Adrenal gland (tissue), 5 donors: ENCODE measurements at regions not wholly inside any gene's neighbourhood (a gene's known extent, or its start where the extent isn't known, plus 50 kb on each side); places are given as distances from the start of the nearest gene placed in this dataset.

Experiments used
- POLR2A ChIP-seq, 2 donors: fragments of 450-650 bp; IDR thresholded peaks; one replicate each; pipeline ENCODE4 v1.6.1; 2017; ENCODE audit warnings: antibody characterized with exemption in 2 of 2, mild to moderate bottlenecking in 2 of 2, moderate library complexity in 1 of 2
- TF ChIP-seq, protein P1 (sequence below), 6 experiments: fragments of 450-650 bp in 4 of 6; fragments of 200-600 bp in 2 of 6; sonication (generic) in 1 of 6; IDR thresholded peaks; 1 replicate in 5 of 6; 2 replicates in 1 of 6; pipeline versions ENCODE4 v1.5.1 to v1.8.0; 2016 to 2021; ENCODE audit warnings: antibody characterized with exemption in 6 of 6, mild to moderate bottlenecking in 2 of 6, moderate library complexity in 1 of 6
- donor health status: DM: no; HTN: no; CAD: no.

DNA sequence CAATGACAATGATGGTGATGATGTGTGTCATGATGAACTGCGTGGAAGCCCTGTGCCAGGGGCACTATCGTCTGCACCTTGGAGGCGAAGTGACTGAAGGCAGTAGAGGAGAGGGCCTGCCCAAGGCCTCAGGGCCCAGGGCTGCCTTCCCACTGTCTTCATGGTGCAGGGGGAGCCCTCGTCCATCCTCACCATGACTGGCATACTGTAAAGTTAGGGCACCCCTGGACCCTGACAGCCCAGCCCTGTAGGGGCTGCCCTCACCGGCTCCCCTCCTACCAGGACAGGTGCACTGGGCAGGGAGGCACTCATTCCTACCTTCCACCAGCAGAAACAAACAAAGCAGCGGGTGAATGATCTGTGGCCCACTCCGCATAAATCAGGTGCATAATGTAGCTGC is 156.9 kb upstream of the C1orf174 start:
- TF ChIP-seq, protein P1, sequence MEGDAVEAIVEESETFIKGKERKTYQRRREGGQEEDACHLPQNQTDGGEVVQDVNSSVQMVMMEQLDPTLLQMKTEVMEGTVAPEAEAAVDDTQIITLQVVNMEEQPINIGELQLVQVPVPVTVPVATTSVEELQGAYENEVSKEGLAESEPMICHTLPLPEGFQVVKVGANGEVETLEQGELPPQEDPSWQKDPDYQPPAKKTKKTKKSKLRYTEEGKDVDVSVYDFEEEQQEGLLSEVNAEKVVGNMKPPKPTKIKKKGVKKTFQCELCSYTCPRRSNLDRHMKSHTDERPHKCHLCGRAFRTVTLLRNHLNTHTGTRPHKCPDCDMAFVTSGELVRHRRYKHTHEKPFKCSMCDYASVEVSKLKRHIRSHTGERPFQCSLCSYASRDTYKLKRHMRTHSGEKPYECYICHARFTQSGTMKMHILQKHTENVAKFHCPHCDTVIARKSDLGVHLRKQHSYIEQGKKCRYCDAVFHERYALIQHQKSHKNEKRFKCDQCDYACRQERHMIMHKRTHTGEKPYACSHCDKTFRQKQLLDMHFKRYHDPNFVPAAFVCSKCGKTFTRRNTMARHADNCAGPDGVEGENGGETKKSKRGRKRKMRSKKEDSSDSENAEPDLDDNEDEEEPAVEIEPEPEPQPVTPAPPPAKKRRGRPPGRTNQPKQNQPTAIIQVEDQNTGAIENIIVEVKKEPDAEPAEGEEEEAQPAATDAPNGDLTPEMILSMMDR (IDR thresholded peaks at IDR 0.05), result no peak
- TF ChIP-seq POLR2A (IDR thresholded peaks at IDR 0.05), result no peak
